HG03045 (cell line): ENCODE measurements at regions not wholly inside any gene's neighbourhood (a gene's known extent, or its start where the extent isn't known, plus 50 kb on each side); places are given as distances from the start of the nearest gene placed in this dataset.

Experiments used
- ATAC-seq: cut with Tn5 transposase; IDR thresholded peaks from one replicate; pipeline ENCODE4 v1.9.1; 2021; ENCODE audit warnings: mild to moderate bottlenecking, moderate library complexity; ENCODE audit not compliant: unreplicated experiment

- no peak for ATAC-seq
Observed at GRCh38 chr9:79120941-79121340, 450.8 kb upstream of the TLE4 start.

- no peak for ATAC-seq
Observed at GRCh38 chr9:79123415-79123814, 448.4 kb upstream of the TLE4 start.

GRCh38 chr9:79127661-79128060, 444.1 kb upstream of the TLE4 start:
- ATAC-seq, result no peak

GRCh38 chr9:79129865-79130480, 441.8 kb upstream of the TLE4 start:
- no peak for ATAC-seq

GRCh38 chr9:79131246-79131774, 440.5 kb upstream of the TLE4 start:
- no peak for ATAC-seq

- no peak for ATAC-seq
Observed at GRCh38 chr9:79131824-79132377, 439.9 kb upstream of the TLE4 start.

GRCh38 chr9:79134654-79135053, 437.1 kb upstream of the TLE4 start:
- ATAC-seq, result no peak

GRCh38 chr9:79135681-79136415, 435.9 kb upstream of the TLE4 start:
- ATAC-seq, result no peak

GRCh38 chr9:79140751-79141150, 431.0 kb upstream of the TLE4 start:
- no peak for ATAC-seq

- no peak for ATAC-seq
Observed at GRCh38 chr9:79143211-79143610, 428.6 kb upstream of the TLE4 start.

GRCh38 chr9:79145442-79145841, 426.3 kb upstream of the TLE4 start:
- no peak for ATAC-seq

- no peak for ATAC-seq
Observed at GRCh38 chr9:79149585-79149984, 422.2 kb upstream of the TLE4 start.

GRCh38 chr9:79151791-79152190, 420.0 kb upstream of the TLE4 start:
- no peak for ATAC-seq

- no peak for ATAC-seq
Observed at GRCh38 chr9:79152306-79152705, 419.5 kb upstream of the TLE4 start.

GRCh38 chr9:79154806-79155205, 417.0 kb upstream of the TLE4 start:
- no peak for ATAC-seq

GRCh38 chr9:79155308-79155707, 416.5 kb upstream of the TLE4 start:
- ATAC-seq, result no peak

- ATAC-seq, result no peak
Observed at GRCh38 chr9:79163544-79163943, 408.2 kb upstream of the TLE4 start.

- ATAC-seq, result no peak
Observed at GRCh38 chr9:79164406-79164805, 407.4 kb upstream of the TLE4 start.

GRCh38 chr9:79165020-79165780, 406.6 kb upstream of the TLE4 start:
- no peak for ATAC-seq

- no peak for ATAC-seq
Observed at GRCh38 chr9:79166005-79166404, 405.8 kb upstream of the TLE4 start.

- no peak for ATAC-seq
Observed at GRCh38 chr9:79170643-79171042, 401.1 kb upstream of the TLE4 start.
